HG02943 (cell line): ENCODE measurements at regions not wholly inside any gene's neighbourhood (a gene's known extent, or its start where the extent isn't known, plus 50 kb on each side); places are given as distances from the start of the nearest gene placed in this dataset.
"Not testable (repeated sequence)": the region's sequence is repeated elsewhere in the genome, so short reads cannot be mapped to it uniquely, and the experiment has no call there.

Source experiments
- ATAC-seq: cut with Tn5 transposase; IDR thresholded peaks from one replicate; pipeline ENCODE4 v1.9.1; 2021; ENCODE audit warnings: mild to moderate bottlenecking, low read depth, moderate library complexity; ENCODE audit not compliant: unreplicated experiment

DNA sequence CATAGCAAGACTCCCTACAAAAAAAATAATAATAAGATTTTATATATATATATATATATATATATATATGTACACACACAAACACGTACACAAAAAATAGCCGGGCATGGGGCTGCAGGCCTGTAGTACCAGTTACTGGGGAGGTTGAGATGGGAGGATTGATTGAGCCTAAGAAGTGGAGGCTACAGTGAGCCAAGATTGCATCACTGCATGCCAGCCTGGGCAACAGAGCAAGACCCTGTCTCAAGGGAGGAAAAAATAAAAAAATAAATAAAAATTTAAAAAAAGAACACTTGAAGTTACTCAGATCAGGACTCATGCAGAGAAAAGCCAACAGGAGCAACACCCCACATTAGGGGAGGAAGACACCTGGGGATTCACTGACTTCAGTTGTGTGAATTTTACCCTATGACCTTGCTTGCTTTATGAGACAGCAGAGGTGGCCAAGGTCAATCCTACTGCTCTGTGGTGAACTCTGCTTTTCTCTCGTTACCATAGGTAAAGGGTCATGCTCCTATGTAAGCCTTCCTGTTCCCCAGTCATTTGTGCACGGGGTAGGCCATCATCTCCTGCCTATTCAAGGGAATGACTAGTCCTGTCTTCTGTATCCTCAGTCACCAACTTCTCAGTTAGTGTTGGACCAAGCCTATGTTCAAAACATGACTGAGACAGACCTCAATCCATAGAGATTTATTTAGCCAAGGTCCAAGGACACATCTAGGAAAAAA is 1119.8 kb upstream of the TMEM132C start:
- no peak for ATAC-seq

DNA sequence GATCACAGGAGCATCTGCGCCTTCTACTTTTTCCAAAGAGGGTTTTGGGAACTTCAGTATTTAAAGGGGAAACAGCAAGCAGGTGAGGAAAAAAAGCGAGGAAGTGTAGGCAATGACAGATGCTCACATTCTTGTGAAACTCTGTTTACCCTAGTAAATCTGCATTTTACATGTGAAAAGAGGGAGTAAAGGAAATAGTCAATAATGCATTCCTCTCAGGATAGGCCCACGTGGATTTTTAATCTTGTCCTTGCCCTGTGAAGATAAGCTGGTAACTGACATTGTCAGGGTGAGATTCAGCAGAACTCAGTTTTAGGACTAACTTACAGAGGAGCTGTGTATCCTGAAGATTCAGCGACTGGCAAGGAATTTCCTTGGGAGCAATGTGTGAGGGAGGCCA is 1119.2 kb upstream of the TMEM132C start:
- ATAC-seq, result no peak

DNA sequence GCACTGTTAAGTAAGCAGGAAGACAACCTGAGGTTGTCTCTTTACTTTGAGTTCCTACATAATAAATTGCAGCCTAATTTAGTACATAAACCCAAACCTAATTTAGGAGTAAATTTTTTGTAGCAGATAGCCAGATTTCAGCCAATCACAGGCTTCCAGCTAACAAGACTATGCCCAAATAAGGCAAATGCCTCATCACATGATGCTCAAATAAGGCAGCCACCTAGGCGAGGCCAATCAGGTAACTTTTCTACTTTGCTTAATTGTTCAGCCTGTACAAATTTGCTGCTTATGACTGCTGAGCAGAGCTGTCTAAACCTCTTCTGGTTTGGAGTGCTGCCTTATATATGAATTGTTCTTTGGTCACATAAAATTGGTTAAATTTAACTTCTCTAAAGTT is 1118.7 kb upstream of the TMEM132C start:
- no peak for ATAC-seq

DNA sequence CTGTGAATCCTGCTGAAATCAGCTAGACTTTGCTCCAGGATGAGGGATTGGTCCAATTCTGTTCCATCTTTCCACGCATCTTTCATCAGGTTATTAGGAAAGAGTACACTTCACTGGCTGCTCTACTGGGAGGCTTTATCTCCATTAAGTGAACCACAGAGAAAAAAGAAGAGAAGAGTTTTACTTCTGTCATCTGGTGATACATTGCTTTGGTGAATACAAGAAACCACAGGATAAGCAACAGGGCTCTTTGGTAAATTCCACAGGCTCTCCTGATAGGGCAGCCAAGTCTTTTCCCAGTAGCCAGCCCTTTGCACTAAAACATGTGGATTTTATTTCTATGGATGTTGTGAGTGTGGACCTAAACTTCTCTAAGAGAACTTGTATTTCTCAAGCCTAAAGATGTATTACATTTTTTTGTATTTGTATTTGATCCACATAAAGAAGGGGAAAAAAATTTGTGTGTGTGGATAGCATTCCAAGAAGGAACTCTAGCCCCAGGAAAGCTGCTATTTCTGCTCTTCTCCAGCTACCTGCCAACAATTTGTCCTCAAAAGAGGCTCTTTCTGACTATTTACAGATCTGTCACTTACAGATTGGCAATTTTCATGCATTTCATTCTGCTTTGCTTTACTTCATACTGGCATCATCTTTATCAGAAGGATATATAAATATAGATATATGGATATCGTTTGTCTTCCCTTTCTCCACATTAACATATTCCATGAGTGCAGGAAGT is 1117.6 kb upstream of the TMEM132C start:
- no peak for ATAC-seq

DNA sequence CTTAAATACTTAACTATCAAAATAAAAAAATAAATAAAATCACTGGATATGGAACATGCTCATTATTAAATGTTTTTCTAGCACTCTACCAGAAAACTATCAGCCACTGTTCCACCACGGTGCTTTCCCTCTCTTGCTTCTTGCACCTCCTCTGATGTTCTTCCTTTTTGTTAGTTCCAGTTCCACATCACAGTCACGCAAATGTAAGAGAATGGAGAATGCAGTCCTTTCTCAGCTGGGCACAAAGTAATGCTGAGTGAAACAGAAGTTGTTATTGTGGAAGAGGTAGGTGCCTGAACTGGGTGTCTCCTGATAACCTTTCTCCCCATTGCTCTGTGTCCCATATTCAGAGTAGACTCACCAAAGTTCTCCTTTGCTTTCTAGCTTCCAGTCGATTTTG is 1116.9 kb upstream of the TMEM132C start:
- ATAC-seq, result no peak

DNA sequence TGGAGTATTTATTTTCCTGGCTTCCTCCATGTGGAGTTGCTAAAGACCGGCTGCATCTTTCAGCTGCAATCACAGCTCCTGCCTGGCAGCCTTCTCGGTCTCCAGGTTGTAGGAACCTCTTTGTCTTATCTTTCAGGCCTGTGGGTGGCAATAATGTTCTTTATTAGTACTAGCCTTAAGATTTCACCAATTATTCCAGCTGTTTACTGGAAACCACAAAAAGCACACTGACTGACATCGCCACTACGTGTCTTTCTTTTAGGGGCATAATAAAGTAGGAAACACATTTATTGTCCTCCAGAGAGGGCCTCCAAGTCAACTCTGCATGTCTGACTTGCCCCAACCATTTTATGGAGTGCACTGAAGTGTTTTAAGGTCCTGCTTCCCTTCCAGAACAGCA is 1116.5 kb upstream of the TMEM132C start:
- no peak for ATAC-seq

DNA sequence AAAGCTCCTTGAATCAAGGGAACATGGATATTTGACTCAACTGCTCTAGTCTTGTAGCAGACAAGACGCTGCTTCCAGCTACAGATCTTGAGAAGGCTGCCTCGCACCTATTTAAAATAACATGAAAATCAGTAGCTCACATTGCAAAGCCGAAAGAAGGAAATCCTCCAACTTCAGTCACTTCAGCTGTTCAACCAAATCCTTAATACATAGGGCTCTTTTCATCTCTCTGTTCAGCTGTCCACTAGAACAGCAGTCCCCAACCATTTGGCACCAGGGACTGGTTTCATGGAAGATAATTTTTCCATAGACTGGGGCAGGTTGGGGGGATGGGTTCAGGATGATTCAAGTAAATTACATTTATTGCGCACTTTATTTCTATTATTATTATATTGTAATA is 1116.0 kb upstream of the TMEM132C start:
- no peak for ATAC-seq

DNA sequence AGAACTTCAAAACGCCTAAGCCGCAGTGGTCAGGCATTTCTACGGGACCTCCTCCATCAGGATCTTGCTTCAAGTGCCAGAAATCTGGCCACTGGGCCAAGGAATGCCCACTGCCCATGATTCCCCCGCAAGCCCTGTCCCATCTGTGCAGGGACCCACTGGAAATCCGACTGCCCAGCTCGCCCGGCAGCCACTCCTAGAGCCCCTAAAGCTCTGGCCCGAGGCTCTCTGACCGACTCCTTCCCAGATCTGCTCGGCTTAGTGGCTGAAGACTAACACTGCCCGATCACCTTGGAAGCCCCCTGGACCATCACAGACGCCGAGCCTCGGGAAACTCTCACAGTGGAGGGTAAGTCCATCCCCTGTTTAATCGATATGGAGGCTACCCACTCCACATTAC is 1113.0 kb upstream of the TMEM132C start:
- ATAC-seq, result no peak

DNA sequence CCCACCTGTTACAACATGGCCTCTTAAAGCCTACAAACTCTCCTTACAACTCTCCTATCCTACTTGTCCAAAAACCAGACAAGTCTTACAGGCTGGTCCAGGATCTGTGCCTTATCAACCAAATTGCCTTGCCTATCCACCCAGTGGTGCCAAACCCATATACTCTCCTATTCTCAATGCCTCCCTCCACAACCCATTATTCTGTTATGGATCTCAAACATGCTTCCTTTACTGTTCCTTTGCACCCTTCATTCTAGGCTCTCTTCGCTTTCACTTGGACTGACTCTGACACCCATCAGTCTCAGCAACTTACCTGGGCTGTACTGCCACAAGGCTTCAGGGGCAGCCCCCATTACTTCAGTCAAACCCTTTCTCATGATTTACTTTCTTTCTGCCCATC is 1112.1 kb upstream of the TMEM132C start:
- not testable (repeated sequence) for ATAC-seq

DNA sequence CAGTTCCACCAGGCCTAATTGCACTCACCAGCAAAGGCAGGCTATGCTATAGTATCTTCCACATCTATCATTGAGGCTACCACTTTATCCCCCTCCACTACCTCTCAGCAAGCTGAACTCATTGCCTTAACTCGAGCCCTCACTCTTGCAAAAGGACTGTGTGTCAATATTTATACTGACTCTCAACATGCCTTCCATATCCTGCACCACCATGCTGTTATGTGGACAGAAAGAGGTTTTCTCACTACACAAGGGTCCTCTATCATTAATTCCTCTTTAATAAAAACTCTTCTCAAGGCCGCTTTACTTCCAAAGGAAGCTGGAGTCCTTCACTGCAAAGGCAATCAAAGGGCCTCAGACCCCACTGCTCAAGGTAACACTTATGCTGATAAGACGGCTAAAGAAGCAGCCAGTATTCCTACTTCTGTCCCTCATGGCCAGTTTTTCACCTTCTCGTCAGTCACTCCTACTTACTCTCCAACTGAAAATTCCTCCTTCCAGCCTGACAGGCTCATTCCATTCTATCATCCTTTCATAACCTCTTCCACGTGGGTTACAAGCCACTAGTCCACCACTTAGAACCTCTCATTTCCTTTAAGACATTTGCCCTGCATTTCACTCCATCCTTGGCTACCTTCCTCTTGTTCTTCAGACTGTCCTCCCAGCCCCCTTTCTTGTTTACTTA is 1110.9 kb upstream of the TMEM132C start:
- ATAC-seq, result not testable (repeated sequence)

DNA sequence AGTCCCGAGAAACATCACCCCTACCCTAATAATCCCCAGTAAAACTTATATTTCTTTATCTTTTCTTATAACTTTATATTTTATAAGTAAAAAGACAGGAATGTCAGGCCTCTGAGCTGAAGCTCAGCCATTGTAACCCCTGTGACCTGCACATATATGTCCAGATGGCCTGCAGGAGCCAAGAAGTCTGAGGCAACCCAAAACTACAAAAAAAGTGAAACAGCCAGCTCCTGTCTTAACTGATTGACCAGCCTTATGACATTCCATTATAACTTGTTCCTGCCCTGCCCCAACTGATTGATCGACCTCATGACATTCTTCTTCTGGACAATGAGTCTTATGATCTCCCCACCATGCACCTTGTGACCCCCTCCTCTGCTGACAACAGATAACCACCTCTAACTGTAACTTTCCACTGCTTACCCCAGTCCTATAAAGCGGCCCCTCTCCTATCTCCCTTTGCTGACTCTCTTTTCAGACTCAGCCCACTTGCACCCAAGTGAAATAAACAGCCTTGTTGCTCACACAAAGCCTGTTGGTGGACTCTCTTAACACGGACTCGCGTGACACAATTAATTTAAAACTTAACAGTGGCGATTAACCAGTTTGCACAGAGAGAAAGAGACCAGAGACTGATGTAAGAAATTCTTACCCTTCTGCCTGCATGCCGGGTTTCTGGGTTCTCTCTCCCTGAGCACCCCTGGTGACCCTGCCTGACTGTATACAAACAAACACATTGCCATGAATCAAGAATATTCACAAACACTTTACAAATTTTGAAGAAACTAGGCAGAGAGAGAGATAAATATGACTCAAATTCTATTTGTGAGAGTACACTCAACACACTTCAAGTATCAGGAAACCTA is 1109.2 kb upstream of the TMEM132C start:
- not testable (repeated sequence) for ATAC-seq

DNA sequence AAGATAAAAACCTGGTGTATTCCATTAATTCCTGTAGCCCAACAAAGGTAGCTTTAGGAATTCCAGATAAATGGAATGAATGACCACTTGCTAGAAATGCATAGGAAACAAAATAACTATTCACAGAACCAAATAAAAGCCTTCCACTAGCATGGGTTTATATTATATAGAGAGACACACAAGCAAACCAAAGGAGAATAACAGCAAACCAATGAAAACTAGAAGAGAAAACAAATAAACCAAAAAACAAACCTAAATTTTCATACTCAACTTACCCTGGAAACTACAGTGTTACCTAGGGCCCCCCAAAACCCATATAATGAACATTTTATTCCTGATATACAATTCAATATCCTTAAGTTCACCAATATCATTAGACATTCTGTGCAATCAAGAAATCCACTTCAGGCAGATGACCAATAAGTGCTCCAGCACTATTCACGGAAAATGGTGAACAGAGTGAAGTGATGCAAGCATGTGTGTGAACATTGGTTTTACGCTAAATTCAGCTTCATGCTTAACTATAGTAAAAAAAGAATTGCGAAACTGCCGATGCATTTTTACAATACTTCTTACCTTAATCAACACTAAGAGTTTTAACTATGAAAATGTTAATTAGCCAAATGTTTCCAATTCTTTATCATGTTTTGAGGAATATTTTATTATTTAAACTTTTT is 1108.4 kb upstream of the TMEM132C start:
- ATAC-seq, result no peak

DNA sequence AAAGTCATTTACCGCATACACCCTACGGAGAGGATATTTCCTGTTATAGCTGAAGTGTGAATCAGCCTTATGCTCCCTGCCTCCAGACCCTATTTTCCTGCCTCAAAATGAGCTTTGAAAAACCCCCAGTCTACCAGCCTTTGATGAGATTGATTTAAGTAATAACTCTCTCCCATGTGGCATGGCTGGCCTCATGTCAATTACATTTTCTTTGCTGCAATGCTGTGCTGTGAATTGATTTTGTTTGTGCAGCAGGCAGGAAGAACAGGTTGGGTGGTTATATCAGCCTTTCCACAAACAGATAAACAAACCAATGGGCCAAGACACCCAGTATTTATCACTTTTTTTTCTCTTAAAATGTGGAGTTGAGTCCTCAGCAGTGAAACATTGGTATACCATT is 1105.5 kb upstream of the TMEM132C start:
- ATAC-seq, result no peak

DNA sequence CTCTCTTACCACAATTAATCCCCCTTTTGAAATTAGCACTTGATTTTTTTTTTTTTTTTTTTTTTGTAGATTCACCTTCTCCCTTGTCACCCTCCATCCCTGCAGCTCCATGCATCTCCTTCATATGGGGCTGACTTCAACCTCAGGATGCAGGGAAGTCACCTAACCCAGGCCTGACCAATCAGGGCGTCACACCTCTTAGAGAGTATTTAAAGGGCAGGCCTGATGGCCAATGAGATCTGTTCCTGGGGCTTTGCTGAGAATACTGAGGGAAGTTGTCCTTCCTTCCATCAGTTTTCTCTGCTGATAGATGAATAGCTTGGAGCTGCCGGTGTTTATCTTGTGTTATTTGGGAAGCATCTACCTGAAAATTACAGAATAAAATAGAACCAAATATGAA is 1104.7 kb upstream of the TMEM132C start:
- ATAC-seq, result no peak

DNA sequence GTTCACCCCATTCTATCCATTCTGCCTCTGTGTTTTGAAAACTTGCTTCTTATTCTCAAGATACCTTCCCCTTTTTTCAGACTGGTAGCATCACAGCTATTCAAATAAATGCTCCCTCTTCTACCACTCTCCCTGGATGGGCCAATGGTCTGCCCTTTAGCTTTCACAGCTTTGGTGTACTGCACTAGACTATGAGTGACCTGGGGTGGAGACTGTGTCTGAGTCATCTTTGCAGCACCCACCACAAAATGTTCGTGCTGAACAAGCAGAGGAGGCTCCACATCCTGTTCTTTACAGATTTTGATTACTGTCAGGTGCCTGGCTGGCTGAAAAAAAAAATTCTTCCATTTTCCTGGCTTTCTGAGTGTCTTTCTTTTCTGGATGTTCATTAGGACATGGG is 1104.1 kb upstream of the TMEM132C start:
- ATAC-seq, result peak; percentile 51

DNA sequence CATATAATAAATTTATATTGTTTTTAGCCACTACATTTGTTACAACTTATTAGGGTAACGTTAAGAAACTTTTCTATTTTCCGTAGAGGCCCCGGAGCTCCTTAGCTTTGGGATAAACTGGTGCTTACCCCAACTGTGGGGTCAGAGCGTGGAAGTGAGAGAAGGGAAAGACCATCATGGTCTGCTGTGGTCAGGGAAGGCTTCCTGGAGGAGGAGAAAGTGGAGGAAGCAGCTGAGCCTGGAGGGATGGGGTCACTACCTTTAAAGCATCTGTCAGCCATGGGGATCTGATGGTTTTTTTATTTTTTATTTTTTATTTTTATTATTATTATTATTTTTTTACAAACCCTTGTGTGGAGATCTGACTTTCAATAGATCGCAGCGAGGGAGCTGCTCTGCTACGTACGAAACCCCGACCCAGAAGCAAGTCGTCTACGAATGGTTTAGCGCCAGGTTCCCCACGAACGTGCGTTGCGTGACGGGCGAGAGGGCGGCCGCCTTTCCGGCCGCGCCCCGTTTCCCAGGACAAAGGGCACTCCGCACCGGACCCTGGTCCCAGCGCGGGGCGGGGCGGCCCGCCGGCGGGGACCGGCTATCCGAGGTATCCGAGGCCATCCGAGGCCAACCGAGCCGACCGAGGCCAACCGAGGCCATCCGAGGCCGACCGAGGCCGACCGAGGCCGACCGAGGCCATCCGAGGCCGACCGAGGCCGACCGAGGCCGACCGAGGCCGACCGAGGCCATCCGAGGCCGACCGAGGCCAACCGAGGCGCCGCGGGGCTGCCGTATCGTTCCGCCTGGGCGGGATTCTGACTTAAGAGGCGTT is 1101.2 kb upstream of the TMEM132C start:
- ATAC-seq, result no peak

DNA sequence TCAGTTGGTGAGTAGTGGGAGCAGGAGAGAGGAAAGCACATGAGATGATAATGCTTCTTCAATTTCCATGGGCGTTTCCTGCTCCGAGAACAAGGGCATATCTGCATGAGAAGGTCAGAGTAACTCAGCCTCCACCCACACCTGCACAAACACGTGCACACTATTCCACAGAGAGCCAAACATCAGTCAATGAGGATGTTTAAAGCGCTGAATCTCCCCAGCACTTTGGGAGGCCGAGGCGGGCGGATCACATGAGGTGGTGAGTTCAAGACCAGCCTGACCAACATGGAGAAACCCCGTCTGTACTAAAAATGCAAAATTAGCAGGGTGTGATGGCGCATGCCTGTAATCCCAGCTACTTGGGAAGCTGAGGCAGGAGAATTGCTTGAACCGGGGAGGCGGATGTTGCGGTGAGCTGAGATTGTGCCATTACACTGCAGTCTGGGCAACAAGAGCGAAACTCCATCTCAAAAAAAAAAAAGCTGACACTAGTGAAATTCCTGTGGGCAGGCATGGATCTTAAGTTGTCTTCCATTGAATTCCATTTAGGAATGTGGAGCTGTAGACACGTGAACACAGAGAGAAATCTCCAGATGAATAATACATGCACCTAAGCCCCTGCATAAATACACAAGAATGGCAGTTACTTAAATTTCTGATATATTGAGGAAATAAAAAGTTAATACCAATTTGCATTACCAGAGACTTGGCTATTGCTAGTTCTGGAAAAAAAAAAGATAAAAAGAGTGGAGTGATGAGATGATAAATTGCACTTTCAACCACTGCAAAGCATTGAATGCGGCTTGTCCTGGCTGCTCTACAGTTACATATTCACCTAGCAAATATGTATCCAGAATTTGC is 1097.4 kb upstream of the TMEM132C start:
- ATAC-seq, result no peak
